SK-N-SH (cell line): ENCODE measurements at regions not wholly inside any gene's neighbourhood (a gene's known extent, or its start where the extent isn't known, plus 50 kb on each side); places are given as distances from the start of the nearest gene placed in this dataset.

Source experiments
- CTCF ChIP-seq: fragments of 200-600 bp; sonication (generic); IDR thresholded peaks from 2 replicates; pipeline ENCODE4 v1.6.1; 2017; ENCODE audit warnings: antibody characterized with exemption, mild to moderate bottlenecking, moderate library complexity
- EP300 ChIP-seq, 2 experiments: IDR thresholded peaks; 2 replicates each; pipeline versions ENCODE4 v1.4.0 to v1.6.1; 2012; ENCODE audit warnings: borderline replicate concordance in 1 of 2, low read depth in 1 of 2, low read length in 1 of 2
- EZH2phosphoT487 ChIP-seq: fragments of 200-600 bp; sonication (generic); IDR thresholded peaks from 2 replicates; pipeline ENCODE4 v1.6.1; 2017; ENCODE audit warnings: low read depth, mixed run types, mild to moderate bottlenecking, antibody characterized with exemption, moderate library complexity, borderline replicate concordance
- GATA2 ChIP-seq: sonication (generic); formaldehyde crosslinking; IDR thresholded peaks from 2 replicates; pipeline ENCODE4 v1.5.0; 2020; ENCODE audit warnings: mild to moderate bottlenecking, missing genetic modification reagents
- MAX ChIP-seq: IDR thresholded peaks from 2 replicates; pipeline ENCODE4 v1.4.0; 2012; ENCODE audit warnings: low read depth
- MEF2A ChIP-seq: IDR thresholded peaks from 2 replicates; pipeline ENCODE4 v1.4.0; 2012; ENCODE audit warnings: low read depth, borderline replicate concordance
- POLR2AphosphoS5 ChIP-seq: IDR thresholded peaks from 2 replicates; pipeline ENCODE4 v1.6.1; 2012; ENCODE audit warnings: low read depth, low read length
- RAD21 ChIP-seq: IDR thresholded peaks from 2 replicates; pipeline ENCODE4 v1.6.1; 2012; ENCODE audit warnings: mild to moderate bottlenecking, low read length
- TAF1 ChIP-seq: IDR thresholded peaks from 2 replicates; pipeline ENCODE4 v1.6.1; 2012; ENCODE audit warnings: low read depth, mild to moderate bottlenecking, low read length, moderate library complexity, borderline replicate concordance

GRCh38 chr2:196420143-196420542 is 219.4 kb upstream of the CCDC150 start:
- no peak for TF ChIP-seq CTCF
- TF ChIP-seq RAD21: no peak
- no peak for TF ChIP-seq MAX
- no peak for TF ChIP-seq POLR2AphosphoS5
- TF ChIP-seq TAF1: no peak
- TF ChIP-seq GATA2 (CRISPR knock-in tag): no peak
- TF ChIP-seq MEF2A: no peak
- TF ChIP-seq EZH2phosphoT487: no peak
- TF ChIP-seq EP300 (IDR thresholded peaks at IDR 0.05; ENCODE audit: borderline replicate concordance in 1 of 2, low read depth in 1 of 2, low read length in 1 of 2): no peak
